ENCODE measurements at regions not wholly inside any gene's neighbourhood (a gene's known extent, or its start where the extent isn't known, plus 50 kb on each side); places are given as distances from the start of the nearest gene placed in this dataset.

GRCh38 chr5:82839881-82840280 is 237.3 kb downstream of the TMEM167A start:
- no peak for DNase-seq

DNA sequence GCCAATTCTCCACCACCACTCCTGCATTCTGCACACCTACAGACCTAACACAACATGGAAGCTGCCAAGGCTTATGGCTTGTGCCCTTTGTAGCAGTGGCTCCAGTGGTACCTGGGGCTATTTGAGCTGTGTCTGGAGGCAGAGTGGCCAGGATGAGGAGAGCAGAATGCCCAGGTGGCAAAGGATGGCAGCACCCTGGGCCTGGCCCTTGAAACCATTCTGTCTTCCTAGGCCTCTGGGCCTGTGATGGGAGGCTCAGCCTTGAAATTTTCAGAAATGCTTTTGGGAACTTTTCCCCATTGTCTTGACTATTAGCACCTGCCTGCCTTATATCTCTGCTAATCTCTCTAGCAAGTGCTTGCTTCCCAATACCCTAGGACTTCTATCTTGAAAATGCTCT is 241.7 kb downstream of the TMEM167A start:
- no peak for DNase-seq

GRCh38 chr5:82834151-82834550 is 243.0 kb downstream of the TMEM167A start:
- no peak for DNase-seq

DNA sequence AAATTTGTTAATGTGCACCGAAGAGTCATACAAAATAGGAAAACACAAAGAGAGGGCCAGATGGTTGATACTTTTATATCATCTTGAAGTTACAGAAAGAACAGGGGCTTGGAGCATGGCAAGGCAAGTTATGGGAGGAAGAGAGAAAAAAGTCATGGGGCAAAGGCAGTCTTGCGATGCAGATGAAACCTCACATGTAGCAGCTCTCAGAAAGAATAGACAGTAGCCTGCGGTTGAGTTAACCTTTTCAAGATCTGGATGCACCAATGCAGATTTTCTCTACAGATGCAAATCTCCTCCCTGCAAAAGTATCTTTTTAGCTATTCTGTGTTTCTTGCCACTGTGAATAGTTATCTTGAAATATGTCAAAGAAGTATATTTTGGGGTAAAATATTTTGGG is 243.9 kb downstream of the TMEM167A start:
- no peak for DNase-seq

- no peak for DNase-seq
Measured at GRCh38 chr5:82832445-82832844, 244.7 kb downstream of the TMEM167A start.

DNA sequence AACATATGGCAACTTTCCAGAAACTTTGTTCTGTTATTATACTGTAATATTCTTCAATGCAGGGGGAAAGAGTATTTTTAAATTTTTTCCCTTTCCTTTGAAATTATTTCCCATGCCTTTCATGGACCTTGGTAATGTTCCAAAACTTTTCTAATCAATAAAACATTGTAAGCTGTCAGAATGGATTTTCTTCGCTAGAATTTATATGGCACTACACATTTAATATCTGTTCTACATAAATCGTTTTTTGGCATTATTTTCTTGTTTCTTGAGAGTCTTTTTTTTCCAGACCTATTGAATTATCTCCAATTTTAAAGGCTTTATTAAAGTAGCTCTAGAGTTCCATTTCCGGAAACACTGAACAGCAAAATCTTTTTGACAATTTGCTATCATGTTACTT is 249.0 kb downstream of the TMEM167A start:
- no peak for DNase-seq

DNA sequence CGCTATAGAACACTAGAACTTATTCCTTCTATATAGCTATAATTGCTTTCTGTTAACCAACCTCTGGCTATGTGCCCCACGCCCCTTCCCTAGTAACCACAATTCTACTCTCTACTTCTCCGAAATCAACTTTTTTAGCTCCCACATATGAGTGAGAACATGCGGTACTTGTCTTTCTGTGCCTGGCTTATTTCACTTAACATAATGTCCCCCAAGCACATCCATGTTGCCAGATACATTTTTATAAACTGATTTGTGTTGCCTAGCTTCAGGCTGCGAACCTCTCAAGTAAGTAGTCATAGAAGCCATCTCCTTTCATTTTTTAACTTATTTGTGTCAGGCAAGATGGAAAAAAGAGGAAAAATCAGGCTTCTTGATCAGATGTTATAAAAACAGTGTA is 249.5 kb downstream of the TMEM167A start:
- no peak for DNase-seq

DNA sequence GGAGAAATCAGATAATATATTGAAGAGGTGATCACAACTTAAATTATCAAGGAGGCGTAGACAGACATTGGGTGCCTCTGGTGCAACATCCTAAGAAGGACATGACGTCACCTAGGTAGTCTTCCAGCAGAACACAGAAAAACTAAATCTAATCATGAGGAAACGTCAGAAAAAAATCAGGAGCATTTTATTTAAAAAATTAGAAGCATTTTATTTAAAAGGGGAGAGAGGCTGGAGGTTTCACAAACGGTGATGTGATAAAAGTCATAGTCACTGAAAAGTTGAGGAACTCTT is 254.6 kb downstream of the TMEM167A start:
- no peak for DNase-seq

GRCh38 chr5:82821846-82822633 is 255.2 kb downstream of the TMEM167A start:
- DNase-seq: peak; percentile 13

DNA sequence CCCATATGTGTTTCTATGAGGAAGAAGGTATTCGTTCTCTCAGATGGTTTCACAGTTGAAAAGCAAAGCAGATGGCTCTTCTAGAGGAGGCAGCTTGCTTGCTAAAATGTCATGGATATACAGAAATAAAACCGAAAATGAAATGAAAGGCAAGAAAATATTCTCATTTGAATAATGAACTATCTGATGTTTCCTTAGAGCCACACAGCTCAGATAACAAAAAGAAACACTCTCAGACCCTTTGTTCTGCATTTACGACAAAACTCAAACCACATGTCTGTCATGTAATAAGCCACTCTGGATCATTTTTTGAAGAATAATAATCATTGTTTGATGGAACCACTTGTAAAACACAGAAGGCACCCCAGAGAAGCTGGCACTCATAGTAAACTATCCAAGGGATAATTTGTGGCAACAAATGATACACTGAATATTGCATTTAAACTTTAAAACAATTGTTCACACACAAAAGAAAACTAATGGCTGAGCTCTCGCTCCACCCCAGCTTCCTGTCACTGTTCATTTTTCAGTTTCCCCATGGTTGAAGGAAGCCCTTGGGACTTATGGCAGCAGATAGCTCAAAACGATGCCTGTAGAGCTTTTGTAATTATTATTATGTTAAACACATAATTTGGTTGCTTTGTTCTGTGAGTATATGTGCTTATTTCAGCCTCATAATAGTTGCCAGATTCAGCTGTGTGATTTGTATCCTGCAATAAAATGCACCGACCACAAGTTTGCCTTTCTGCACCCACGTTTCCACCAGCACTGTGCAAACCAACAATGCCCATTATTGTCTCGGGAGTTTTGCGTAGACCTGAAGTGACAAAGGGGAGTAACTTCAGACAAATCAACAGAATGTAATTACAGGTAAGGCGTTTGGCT is 256.0 kb downstream of the TMEM167A start:
- no peak for DNase-seq

- DNase-seq: no peak
Measured at GRCh38 chr5:82820188-82820587, 257.0 kb downstream of the TMEM167A start.

DNA sequence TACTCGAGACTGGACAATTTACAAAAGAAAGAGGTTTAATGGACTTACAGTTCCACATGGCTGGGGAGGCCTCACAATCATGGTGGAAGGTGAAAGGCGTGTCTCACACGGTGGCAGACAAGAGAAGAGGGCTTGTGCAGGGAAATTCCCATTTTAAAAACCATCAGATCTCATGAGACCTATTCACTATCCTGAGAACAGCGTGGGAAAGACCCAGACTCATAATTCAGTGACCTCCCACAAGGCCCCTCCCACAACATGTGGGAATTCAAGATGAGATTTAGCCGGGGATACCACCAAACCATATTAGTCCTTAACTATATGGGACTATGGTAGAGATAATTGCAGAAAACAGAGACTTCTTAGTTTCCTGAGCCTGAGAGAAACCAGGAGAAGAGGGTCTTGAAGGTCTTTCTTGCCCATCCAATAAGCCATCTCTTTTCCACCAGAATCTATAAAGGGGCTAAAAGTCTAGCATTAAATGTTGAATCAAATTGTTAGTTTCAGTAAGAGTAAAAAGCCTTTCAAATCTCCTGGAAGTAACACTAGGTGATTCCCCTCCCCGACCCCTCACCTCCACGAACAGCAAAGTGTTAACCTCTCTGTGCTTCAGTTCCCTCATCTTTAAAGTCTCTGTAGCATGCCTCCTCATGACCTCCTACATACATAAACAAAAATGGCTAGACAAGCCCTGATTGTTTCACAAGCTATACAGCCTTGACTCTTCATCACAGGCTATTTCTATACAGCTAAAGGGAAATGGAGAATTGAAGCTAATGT is 259.1 kb downstream of the TMEM167A start:
- no peak for DNase-seq

- no peak for DNase-seq
Measured at GRCh38 chr5:82816926-82817325, 260.3 kb downstream of the TMEM167A start.

DNA sequence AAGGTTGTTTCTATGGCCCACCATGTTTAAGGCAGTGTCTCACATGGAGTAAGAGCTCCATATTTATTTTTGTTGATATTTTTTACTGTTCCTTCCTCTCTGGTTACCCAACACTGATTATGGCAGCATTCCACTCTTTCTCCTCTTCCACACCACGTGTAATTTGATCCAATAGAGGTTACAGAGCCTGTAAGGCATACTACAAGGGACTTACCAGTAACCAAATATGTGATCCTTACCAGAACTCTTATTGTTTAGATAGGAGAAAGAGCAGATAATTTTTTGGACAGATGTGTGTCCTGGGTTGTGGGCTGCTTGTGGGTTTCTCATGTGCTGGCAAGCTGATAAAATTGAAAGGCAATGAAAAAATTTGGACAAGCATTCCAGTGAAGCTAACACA is 261.3 kb downstream of the TMEM167A start:
- no peak for DNase-seq

- no peak for DNase-seq
Measured at GRCh38 chr5:82813861-82814260, 263.3 kb downstream of the TMEM167A start.

GRCh38 chr5:82812575-82812974 is 264.6 kb downstream of the TMEM167A start:
- DNase-seq: peak; percentile 18

- no peak for DNase-seq
Measured at GRCh38 chr5:82811490-82811889, 265.7 kb downstream of the TMEM167A start.

GRCh38 chr5:82809420-82810143 is 267.6 kb downstream of the TMEM167A start:
- DNase-seq: no peak

GRCh38 chr5:82808960-82809359 is 268.2 kb downstream of the TMEM167A start:
- peak; percentile 19 for DNase-seq

- DNase-seq: no peak
Measured at GRCh38 chr5:82807021-82807420, 270.2 kb downstream of the TMEM167A start.

GRCh38 chr5:82806513-82806912 is 270.7 kb downstream of the TMEM167A start:
- DNase-seq: peak; percentile 19

DNA sequence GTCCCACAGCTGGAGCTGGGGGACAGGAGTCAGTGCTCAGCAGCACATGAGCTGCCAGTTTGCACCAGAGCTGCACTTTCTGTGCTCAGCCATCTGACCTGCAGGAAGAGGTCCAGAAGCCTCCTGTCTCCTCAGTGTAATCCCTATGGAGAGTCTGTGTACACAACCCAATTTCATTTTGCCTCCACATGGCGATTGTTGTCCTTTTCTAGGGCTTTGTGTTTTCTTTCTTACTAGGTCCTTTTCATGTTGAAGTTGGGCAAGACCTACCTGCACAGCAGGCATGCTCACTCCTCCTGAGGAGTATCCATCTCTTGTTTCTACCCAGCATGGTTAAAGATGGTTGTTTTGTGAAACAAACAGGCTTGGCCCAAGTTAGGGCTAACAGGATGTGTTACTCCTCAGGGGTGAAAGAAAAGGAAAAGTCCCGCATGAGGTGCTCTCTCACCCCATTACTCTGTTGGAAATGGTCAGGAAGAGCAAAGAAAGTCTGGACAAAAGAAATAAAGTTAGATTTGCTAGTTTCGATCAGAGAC is 273.0 kb downstream of the TMEM167A start:
- no peak for DNase-seq

GRCh38 chr5:82802954-82803353 is 274.2 kb downstream of the TMEM167A start:
- no peak for DNase-seq

Data from fibroblast of skin of right biceps (primary cell).